GM19468 (cell line): ENCODE measurements at regions not wholly inside any gene's neighbourhood (a gene's known extent, or its start where the extent isn't known, plus 50 kb on each side); places are given as distances from the start of the nearest gene placed in this dataset.

Experiments
- ATAC-seq: cut with Tn5 transposase; IDR thresholded peaks from one replicate; pipeline ENCODE4 v1.9.1; 2021; ENCODE audit warnings: mild to moderate bottlenecking, moderate library complexity, moderate number of reproducible peaks; ENCODE audit not compliant: unreplicated experiment; ENCODE audit errors: extremely low read depth

DNA sequence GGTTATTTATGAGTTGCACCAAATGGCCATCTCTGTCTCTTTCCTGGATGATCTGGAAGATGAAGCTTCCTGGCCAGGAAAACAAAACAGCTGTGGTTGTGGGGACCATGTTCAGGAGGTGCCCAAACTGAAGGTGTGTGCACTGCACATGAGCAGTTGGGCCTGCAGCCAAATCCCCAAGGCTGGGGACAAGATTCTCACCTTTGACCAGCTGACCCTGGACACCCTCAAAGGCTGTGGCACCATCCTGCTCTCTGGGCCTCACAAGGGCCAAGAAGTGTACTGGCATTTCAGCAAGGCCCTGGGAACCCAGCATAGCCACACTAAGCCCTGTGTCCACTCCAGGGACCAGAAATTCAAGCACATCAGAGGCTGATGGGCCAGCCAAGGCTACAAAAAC lies 84.2 kb downstream of the KCNRG start:
- ATAC-seq, result no peak

DNA sequence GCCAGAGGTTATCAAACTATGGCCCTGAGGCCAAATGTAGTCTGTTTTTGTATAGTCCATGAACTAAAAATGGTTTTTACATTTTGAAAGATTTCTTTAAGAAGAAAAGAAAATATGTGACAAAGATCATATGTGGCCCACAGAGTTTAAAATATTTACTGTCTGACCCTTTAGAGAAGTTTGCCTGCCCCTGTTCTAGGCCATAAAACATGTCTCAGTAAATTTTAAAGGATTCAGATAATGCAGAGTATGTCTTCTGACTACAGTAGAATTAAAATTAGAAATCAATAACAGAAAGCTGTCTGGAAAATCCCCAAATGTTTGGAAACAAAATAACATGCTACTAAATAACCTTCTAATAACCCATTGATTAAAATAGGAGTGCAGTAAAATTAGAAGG lies 86.3 kb downstream of the KCNRG start:
- ATAC-seq, result no peak

DNA sequence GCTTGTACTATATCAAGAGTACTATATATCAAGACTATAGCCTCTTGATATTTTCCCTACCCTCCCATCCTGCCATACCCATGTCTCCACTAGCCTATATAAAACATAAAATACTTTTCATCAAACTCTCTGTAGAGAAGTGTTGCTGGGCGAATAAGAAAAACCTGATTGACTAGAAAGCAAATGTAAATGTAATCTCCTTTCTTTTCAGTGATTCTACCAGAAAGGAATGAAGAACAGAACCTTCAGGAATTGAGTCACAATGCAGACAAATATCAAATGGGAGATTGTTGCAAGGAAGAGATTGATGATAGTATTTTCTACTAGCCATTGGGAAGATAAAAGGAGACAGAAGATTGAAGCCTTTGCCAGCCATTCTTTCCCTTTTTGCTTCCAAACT lies 89.2 kb downstream of the KCNRG start:
- ATAC-seq, result no peak

DNA sequence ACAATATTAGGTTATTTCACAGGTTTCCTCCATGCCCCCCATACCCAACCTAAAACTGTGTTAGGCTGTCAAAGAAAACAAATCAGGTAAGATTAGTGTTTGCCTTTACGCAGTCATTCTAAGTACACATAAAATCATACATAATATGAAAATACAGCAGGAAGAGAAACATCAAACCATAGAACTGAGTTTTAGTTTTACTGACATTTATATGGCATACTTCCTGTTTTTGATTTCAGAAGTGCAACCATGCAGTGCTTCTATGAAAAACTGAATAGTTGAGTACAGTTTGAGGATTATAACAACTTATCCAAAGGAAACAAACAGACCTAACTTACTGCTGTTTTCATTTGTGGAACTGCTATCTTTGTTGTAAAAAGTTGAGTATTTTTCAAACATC lies 91.3 kb downstream of the KCNRG start:
- no peak for ATAC-seq

DNA sequence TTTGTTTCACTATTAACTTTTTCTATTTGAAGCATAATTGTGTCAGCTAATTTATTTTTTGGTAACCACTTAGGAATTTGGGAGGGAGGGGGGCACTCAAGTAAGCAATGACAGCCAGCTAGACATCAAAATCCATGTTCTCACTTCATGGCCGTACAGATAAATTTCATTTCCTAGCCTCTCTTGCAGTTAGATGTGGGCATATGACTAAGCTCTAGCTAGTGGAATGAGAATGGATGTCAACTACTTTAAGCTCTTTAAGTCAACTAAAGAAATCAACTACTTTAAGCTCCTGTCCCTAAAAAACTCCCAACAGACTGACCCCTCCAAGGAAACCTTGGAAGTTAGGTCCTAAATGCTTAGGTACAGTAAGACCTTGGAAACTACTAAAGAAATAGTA lies 92.0 kb downstream of the KCNRG start:
- ATAC-seq, result no peak

DNA sequence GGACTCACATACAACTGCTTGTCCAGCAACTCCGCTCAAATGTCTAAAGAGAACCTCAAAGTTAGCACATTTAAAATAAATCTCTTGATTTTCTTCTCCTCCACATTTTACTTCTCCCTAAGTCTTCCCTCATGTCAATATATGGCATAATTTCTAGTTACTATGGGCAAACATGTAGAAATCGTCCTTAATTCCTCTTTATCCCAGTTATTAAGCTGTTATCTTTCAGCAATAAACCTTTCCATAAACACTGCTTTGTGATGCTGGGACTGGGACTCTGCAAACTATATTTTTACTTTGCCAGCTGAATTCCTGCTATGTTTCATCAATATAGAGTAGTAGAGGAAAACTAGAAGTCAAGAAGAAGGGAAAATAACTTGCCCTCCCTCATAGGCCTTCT lies 99.7 kb downstream of the KCNRG start:
- no peak for ATAC-seq

DNA sequence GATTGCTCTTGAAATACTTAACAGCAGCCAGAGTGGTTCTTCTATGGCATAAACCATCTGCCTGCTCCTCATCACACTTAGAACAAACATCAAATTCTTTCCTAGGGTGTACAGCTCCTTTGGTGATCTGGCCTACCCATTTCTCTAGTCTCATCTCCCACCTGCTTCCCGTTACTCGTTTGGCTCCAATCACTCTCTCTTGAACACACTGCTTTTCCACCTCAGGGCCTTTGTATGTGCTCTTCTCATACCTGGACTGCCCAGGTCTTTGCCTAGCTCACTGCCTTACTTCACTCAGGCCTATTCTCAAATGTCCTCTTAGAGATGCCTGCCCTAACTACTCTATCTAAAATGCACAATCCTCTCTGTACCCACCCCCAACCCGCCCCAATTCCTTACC lies 100.5 kb downstream of the KCNRG start:
- no peak for ATAC-seq

DNA sequence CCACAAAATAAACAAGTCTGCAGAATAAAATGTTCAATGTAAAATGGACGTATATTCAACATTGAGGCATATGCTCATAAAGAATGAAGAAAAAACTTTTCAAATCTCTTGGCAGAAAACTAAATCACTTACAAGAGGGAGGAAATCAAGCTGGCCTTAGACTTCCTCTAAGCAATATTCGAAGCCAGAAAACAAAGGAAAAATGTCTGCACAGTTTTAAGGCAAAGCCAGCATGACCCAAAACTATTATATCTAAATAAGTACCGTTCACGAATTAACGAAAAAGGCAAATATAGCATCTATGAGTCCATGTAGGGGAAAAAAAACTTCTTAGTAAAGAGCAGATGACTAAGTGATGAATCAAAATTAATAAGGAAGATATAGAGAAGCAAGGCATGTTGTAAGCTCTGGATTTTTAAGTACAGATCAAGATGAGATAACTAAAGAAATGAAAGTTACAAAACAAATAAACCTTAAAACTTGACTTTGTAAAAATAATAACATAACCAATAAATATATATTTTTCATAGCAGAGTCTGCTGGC lies 101.3 kb downstream of the KCNRG start:
- ATAC-seq, result no peak

DNA sequence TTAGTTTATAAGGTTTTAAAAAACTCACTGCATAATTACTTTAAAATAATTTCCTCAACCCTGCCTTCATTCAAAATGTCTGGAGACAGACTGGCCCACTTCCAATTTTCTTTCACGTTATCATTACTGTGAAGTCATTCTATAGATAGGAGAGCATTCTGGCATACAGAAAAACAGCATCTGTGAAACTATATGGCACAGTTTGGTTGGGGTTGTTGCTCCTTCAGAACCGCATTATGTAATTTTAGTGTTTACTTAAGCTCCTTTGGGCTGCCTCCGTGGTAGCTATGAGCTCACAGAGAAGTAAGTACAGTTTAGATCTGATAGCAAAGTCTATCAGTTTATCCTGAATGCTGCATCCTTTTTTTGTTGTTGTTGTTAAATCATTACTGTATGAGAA lies 104.3 kb downstream of the KCNRG start:
- no peak for ATAC-seq

DNA sequence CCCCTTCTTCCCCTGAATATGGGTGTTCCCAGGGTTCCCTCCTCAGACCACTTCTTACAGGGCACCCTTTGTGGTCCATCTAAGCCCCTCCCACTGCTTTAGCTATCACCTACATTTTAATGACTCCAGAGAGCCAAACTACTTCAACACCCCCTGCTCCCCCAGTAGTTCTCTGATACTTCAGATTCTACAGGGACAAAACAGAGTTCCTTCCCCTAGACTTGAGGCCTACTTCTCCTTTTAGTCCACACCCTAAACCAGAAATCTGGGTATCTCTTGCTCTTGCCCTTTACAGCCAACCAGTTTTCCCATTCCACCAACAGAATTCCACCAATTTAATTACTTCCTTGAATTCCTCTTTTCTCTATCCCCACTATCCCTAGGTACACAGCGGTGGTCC lies 107.2 kb downstream of the KCNRG start:
- ATAC-seq, result no peak

DNA sequence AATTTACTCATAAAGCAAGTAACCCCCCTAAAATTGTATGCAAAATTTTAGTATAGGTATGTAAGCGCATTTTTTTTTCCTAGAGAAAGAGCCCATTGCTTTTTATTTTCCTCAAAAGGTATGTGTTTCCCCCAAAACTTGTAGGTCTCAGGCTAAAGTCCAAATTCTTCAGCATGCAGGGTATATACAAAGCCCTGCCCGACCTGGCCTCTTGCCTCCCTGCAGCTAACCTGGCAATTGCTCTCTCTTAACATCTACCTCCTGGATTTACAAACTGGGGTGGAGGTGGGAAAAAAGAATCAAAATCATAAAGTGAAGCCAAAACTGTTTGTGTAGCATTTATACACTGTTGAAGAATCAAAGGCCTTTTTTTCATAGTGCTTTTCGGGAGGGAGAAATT lies 107.8 kb downstream of the KCNRG start:
- no peak for ATAC-seq

DNA sequence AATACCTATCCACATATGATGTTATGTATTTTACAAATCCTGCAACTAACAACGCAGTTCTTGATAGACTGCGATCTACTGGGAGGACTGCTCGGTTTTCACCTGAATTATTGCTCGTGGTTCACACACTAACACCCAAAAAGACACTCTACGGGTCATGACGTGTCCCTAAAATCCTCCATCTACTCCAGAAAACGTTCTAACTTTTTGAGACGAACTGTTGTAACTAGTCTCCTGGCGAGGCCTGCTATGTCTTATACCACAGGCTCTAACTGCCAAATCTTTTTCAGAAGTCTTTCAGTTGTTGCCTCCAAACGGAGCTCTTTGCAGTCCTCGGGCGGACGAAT lies 108.2 kb downstream of the KCNRG start:
- ATAC-seq, result no peak

DNA sequence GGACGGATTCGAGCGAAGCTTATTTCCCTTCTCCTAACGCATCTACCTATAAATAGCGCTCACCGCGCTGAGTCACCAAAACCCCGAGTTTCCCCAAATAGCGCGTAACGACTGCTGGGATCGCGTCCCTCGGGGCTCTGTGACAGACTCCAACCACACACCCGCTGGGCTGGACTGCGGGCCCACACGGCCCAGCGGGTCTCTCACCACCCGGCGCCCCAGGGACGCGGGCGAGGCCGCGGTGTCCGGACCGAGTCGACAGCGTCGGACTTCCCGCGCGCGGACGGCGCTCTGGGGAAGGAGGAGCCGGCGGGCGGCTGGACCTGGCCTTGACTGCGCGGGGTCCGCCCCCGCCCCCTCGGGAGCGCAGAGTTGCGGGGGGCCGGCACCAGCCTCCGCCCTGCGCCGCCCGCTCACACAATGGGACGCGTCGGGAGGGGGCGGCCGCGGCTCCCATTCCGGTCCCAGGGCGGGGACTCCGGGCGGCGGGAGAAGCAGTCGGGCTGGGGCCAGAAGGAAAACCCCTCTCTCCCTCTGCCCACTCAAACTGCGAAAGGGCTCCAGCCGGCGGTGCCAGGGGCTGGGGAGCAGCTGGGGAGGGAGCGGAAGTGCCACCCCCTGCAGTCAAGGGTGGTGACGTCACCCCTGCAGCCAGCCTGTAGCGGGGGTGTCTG lies 108.8 kb downstream of the KCNRG start:
- peak; percentile 17 for ATAC-seq

DNA sequence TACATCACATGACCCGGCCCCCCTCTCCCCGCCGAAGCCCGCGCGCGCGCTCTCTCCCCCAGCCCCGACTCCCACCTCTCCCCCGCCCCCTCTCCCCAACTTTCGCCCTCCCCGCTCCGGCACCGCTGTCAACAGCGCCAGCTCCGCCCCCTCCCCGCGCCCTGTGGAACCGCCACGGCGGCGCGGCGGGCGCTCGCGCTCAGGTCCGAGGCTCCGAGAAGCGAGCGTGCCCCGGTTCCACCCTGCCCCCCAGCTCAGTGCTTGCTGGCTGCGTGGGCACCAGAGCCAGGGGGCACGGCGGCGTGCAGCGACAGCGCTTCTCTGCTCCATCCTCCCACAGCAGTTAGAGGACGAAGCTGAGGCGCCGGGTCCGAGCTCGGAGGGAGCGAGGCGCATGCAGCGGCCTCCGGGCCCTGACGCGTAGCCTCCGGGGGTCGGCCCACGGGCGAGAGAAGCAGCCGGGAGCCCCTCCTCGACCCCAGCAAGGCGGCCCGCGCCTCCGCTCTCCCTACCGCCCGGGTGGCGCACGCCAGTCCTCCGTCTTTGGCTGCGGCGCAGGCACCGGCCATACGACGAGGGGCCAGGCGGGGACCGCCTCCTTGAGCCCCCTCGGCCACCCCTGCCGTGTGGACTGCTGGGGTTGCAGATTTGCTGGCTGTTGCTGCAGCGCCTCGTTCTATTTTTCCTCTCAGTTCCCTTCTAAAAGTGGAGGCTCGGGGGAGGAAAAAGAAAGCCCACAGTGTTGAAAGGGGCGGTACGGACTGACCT lies 109.5 kb downstream of the KCNRG start:
- peak; percentile 3 for ATAC-seq

DNA sequence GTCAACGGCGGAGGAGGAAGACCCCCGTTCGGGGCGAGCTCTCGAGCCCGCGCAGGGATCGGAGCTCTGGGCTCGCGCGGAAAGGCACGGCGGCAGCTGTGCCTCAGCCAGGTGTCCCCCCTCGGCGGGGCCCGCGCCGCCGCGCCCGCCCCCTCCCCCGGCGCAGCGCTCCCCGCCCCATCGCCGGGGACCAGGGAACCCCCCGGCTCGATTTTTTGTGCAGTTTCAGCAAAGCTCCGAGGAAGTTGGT lies 110.0 kb downstream of the KCNRG start:
- ATAC-seq, result no peak

DNA sequence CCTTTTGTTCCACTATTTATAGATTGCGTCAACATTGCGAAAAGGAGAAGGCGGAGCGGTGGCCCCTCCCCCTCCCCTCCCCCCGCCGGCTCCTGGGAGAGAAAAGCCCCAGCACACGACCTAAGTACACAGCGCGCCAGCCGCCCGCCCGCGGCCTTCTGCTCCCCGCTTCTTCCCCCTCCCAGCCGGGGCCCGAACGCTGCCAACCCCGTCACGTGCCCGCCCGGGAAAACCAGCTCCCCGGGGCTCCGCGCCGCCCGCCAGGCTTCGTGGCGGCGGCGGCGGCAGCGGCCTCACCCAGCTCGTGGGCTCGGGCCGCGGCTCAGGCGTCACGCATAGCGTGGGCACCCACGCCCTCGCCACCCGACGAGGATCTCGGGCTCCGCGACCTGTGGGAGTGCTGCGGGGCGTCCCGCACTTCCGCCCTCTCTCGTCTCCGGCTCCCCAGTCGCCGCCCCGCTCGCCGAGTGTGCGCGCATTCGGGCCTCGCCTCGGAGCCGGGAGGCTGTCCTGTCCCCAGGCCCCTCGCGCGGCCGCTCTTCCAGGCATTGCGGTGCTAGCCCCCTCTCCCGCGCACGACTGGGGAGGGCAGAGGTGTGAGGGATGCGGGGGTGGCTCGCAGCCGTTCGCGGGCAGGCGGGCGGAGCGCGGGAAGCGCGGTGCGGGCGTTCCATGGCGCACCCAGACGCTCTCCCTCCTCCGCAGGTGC lies 110.5 kb downstream of the KCNRG start:
- no peak for ATAC-seq

DNA sequence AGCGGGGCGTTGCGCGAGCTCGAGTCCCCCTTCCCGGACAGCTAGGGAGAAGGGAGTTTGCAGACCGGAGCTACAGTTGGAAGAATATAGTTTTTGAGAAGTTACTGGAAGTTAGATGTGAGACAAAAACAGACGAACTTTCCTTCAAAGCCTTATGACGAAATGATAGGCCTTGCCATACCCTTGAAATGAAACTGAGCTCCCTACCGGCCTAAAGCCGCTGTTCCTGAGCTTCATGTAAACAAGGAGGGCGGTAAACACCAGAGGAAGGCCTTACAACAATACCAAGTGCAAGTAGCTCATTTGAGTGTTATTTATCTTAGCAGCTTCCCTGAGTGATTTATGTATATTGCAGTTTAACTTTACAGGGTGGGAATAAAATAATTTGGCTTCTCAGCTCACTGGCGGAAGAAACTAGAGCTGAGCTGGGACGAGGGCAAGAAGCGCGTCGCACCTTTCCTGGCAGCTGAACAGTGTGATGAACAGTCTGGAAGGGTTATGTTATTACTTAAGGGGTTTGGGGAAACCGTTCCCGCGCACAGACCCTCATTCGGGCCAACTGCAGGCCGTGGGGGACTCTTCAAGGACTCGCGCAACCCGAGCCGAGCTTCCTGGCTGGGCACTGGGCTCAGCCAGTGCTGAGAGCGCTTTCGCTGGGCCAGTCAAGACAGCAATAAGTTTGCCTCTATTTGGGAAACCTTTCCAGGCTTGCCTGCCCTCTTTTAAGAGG lies 111.2 kb downstream of the KCNRG start:
- ATAC-seq, result no peak

DNA sequence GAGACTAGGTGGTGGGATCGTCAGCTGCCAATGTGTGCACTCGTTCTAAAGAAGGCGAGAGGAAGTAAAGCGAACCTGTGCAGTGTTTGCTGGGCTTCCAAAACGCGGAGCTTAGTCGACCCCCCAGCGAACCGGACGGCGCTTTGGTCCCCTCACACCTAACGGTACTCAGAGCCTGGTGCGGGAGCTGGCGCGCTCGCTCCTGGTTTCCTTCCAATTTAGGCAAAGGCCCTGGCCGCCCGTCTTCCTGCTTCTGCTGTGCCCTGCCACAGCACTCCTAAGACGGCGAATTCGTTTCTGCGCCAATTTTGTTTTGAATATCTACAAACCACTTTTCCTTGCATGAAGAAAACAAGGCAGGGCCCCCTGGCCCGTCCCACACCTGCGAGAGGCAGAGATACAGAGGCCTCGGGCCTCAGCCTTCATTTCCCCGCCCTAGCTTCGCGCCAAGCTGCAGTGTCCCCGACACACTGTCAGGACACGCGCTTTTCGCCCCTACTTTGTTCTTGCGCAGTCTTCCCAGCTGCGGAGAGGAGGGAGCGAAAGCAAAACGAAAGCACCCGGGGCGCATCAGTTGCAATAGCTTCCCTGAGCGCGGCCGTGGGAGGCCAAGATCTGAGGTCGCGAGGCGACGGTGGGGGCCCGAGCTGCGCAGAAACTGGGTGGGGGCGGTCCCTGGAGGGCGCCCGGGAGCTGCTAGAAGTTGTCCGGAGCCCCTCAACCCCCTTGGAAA lies 111.9 kb downstream of the KCNRG start:
- ATAC-seq, result no peak

DNA sequence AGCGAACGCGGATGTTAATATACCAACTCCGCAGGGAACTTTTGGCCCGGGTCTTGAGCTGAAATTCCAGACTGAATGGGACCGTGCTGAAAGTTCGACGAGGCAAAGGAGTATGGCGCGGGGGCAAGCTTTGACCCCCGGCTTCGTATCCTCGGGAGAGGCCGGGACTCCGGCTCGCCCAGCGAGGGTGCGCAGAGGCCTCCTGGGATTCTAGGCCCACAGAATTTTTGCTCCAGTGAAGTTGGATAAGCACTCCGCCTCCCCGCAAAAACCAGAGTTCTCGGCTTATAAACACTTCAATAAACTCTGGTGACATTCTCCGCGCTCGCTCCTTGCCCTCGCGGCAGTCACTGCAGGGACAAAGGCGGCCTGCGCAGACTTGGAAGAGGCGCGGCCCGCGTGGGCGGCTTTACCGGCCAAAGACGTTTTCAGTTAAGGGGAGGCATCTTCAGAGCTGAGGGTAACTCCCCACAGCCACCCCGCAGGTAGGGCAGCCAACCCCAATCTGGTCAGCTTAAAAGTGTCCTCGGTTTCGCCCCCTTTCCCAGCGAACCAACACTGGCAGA lies 112.6 kb downstream of the KCNRG start:
- no peak for ATAC-seq

DNA sequence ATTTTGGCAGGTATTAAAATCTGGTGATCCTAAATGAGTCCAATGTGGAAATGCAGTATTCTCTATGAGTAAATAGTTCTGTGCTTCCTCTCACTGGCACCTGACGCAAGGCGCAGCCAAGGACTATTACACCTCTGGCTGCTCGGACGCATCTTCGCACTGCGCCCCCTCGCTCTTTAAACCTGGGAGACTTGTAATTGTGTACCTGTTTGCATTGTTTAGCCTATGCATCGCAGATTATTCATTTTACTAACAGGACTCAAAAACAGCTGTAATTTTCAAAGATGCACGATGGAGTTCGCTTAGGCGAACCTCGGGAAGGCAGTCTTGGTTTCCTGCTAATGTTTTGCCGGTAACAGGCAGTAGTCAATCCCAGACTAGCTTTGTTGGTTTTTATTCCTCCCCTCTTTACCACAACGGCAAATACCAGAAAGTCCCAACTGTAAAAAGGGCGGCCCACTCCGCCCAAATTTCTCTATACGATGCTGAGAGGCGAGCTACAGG lies 113.2 kb downstream of the KCNRG start:
- no peak for ATAC-seq
